Neuronal stem cell (in vitro differentiated cells): ENCODE measurements at regions not wholly inside any gene's neighbourhood (a gene's known extent, or its start where the extent isn't known, plus 50 kb on each side); places are given as distances from the start of the nearest gene placed in this dataset.

Experiments
- DNase-seq: peaks from one replicate; pipeline ENCODE4 v3.0.0-alpha.2; 2013; ENCODE audit warnings: low spot score
- H2AFZ ChIP-seq: one replicate; pipeline ENCODE4 v1.6.1; 2013; ENCODE audit warnings: mild to moderate bottlenecking, low read length, inconsistent platforms
- H2AK5ac ChIP-seq: 2 replicates; pipeline ENCODE4 v1.6.1; 2013; ENCODE audit warnings: low read depth, mild to moderate bottlenecking, inconsistent platforms, low read length, moderate library complexity, mixed read lengths
- H2BK120ac ChIP-seq: 2 replicates; pipeline ENCODE4 v1.6.1; 2013; ENCODE audit warnings: low read depth, mild to moderate bottlenecking, inconsistent platforms, low read length, moderate library complexity, mixed read lengths
- H2BK12ac ChIP-seq: one replicate; pipeline ENCODE4 v1.6.1; 2013; ENCODE audit warnings: low read length, inconsistent platforms
- H2BK15ac ChIP-seq: 2 replicates; pipeline ENCODE4 v1.6.1; 2013; ENCODE audit warnings: mild to moderate bottlenecking, low read length, inconsistent platforms, mixed read lengths
- H2BK5ac ChIP-seq: one replicate; pipeline ENCODE4 v1.6.1; 2013; ENCODE audit warnings: inconsistent platforms, mild to moderate bottlenecking, low read length, moderate library complexity
- H3K14ac ChIP-seq: one replicate; pipeline ENCODE4 v1.6.1; 2013; ENCODE audit warnings: low read length, inconsistent platforms
- H3K18ac ChIP-seq: 2 replicates; pipeline ENCODE4 v1.6.1; 2013; ENCODE audit warnings: low read length, inconsistent platforms
- H3K23ac ChIP-seq: 2 replicates; pipeline ENCODE4 v1.6.1; 2013; ENCODE audit warnings: low read depth, mild to moderate bottlenecking, mixed read lengths, low read length, inconsistent platforms; ENCODE audit not compliant: poor library complexity
- H3K27ac ChIP-seq: replicated peaks from 3 replicates; pipeline ENCODE4 v1.5.1; 2013; ENCODE audit warnings: low read length, inconsistent platforms
- H3K27me3 ChIP-seq, 3 experiments: 2 replicates each; pipeline ENCODE4 v1.6.1; 2013; ENCODE audit warnings: low read length in 3 of 3, mild to moderate bottlenecking in 2 of 3, inconsistent platforms in 1 of 3, low read depth in 1 of 3, mixed read lengths in 1 of 3, moderate library complexity in 1 of 3; ENCODE audit not compliant: control insufficient read depth in 3 of 3, insufficient read depth in 3 of 3
- H3K36me3 ChIP-seq, 2 donors: replicated peaks in 1 of 2; 2 replicates each; pipeline ENCODE4 v1.6.1; 2013; ENCODE audit warnings: low read length in 2 of 2; ENCODE audit not compliant: control insufficient read depth in 2 of 2, insufficient read depth in 2 of 2
- H3K4ac ChIP-seq: 2 replicates; pipeline ENCODE4 v1.6.1; 2013; ENCODE audit warnings: inconsistent platforms, mild to moderate bottlenecking, low read length, moderate library complexity
- H3K4me1 ChIP-seq, 2 donors: 1 replicate in 1 of 2; 2 replicates in 1 of 2; pipeline ENCODE4 v1.6.1; 2013; ENCODE audit warnings: low read length in 2 of 2, low read depth in 1 of 2; ENCODE audit not compliant: control insufficient read depth in 2 of 2, insufficient read depth in 1 of 2
- H3K4me2 ChIP-seq: one replicate; pipeline ENCODE4 v1.6.1; 2013; ENCODE audit warnings: mild to moderate bottlenecking, low read length, inconsistent platforms; ENCODE audit not compliant: insufficient read depth, poor library complexity, severe bottlenecking
- H3K4me3 ChIP-seq, 2 donors: 2 replicates each; pipeline ENCODE4 v1.5.1; 2013; ENCODE audit warnings: low read length in 2 of 2, mild to moderate bottlenecking in 2 of 2, inconsistent platforms in 1 of 2, moderate library complexity in 1 of 2
- H3K79me1 ChIP-seq: one replicate; pipeline ENCODE4 v1.6.1; 2013; ENCODE audit warnings: low read depth, mild to moderate bottlenecking, inconsistent platforms, low read length, moderate library complexity
- H3K9ac ChIP-seq: one replicate; pipeline ENCODE4 v1.6.1; 2013; ENCODE audit warnings: mild to moderate bottlenecking, low read depth, low read length, inconsistent platforms; ENCODE audit not compliant: poor library complexity
- H3K9me3 ChIP-seq, 2 donors: replicated peaks in 1 of 2; 2 replicates each; pipeline versions ENCODE3 to v1.6.1; 2013; ENCODE audit warnings: low read length in 2 of 2, mild to moderate bottlenecking in 2 of 2, inconsistent platforms in 1 of 2, low read depth in 1 of 2, mixed read lengths in 1 of 2, moderate library complexity in 1 of 2; ENCODE audit not compliant: control insufficient read depth in 2 of 2, insufficient read depth in 1 of 2
- H4K8ac ChIP-seq: one replicate; pipeline ENCODE4 v1.6.1; 2013; ENCODE audit warnings: low read depth, mild to moderate bottlenecking, inconsistent platforms, low read length, moderate library complexity
- H4K91ac ChIP-seq: one replicate; pipeline ENCODE4 v1.6.1; 2013; ENCODE audit warnings: low read length, low read depth, mild to moderate bottlenecking, inconsistent platforms; ENCODE audit not compliant: poor library complexity
- WGBS, 2 donors: extraction: QIAGEN DNeasy Blood & Tissue Kit; methylation state at CpG; one replicate each; pipeline ENCODE4 v1.1.7; 2013; ENCODE audit warnings: missing lambda C conversion rate in 2 of 2, mixed read lengths in 1 of 2; ENCODE audit not compliant: insufficient read length in 2 of 2, insufficient replicate concordance in 1 of 2; ENCODE audit errors: extremely low coverage in 2 of 2; 5-methylcytosine and 5-hydroxymethylcytosine counted together

DNA sequence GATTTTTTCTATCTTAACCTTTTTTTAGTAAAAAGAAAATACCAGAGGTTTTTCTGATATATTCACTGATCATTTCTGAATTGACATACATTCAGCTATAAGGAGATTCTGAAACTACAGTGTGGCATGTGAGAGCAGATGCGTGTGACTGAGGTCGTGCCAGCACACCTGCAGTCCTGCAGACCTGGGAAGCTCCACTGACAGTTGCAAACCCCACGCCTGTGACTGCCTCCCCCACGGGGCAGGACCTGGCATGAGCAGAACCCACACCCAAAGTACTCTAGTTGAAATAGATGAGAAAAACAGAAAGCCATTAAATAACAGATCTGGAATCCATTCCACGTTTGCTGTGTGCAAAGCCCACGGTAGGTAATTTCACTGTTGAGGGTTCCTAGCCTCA is 80.7 kb downstream of the TEX29 start:
- H3K36me3 ChIP-seq: no peaks in the 10 kb centered on the region
- no peak for DNase-seq
- H3K27me3 ChIP-seq: peaks cover 0 to 21% (median 0%) of the 10 kb centered on the region in 3 experiments
- H3K9ac ChIP-seq: no peak overlapping the region
- H3K27ac ChIP-seq: no peak overlapping the region
- H2BK5ac ChIP-seq: no peak overlapping the region
- H2AK5ac ChIP-seq: no peak overlapping the region
- no peak overlapping the region for H3K4me3 ChIP-seq
- no peaks in the 10 kb centered on the region for H3K4me1 ChIP-seq
- no peak overlapping the region for H3K23ac ChIP-seq
- no peak overlapping the region for H3K14ac ChIP-seq
- WGBS, 2 donors: no CpG with 5 or more reads among the region's 6 CpGs
- H2AFZ ChIP-seq: no peak overlapping the region
- no peak overlapping the region for H2BK15ac ChIP-seq
- H2BK12ac ChIP-seq: no peak overlapping the region
- no peak overlapping the region for H3K4me2 ChIP-seq
- H4K8ac ChIP-seq: no peak overlapping the region
- no peak overlapping the region for H3K4ac ChIP-seq
- no peak overlapping the region for H3K18ac ChIP-seq
- H2BK120ac ChIP-seq: no peak overlapping the region
- no peaks in the 10 kb centered on the region for H3K9me3 ChIP-seq
- H3K79me1 ChIP-seq: no peaks in the 10 kb centered on the region
- H4K91ac ChIP-seq: no peak overlapping the region

DNA sequence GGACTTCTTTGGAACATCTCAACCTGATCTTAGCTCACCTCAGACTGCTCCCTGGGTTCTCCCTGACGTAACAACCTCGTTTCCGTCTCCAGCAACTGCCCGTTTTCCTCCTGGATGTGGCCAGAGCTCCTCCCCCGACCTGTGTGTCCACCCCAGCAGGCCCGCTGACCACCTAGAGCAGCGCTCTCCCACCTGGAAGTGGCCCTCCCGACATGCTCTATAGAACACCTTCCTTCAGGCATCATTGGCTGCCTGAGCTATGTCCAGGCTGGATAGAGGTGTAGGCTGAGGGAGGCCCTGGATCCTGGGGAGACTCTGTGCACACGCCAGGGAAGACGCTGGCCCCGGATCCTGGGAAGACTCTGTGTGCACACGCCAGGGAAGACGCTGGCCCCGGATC is 81.3 kb downstream of the TEX29 start:
- Histone ChIP-seq H2AFZ (no peak overlapping the region), H2BK5ac (no peak overlapping the region), H3K4me2 (no peak overlapping the region), H3K9me3 (no peaks in the 10 kb centered on the region), H3K79me1 (no peaks in the 10 kb centered on the region), H4K91ac (no peak overlapping the region), H3K36me3 (no peaks in the 10 kb centered on the region), H3K14ac (peak overlapping the region; percentile 21), H2AK5ac (no peak overlapping the region), H2BK12ac (no peak overlapping the region), H3K23ac (no peak overlapping the region), H3K27me3 (peaks cover 0 to 25% (median 0%) of the 10 kb centered on the region in 3 experiments), H3K4me3 (no peak overlapping the region), H2BK120ac (no peak overlapping the region), H3K18ac (no peak overlapping the region), H3K9ac (no peak overlapping the region), H2BK15ac (no peak overlapping the region), H3K4ac (no peak overlapping the region), H4K8ac (no peak overlapping the region), H3K27ac (no peak overlapping the region), H3K4me1 (no peaks in the 10 kb centered on the region)
- DNase-seq: no peak
- WGBS, 2 donors: no CpG with 5 or more reads among the region's 14 CpGs

DNA sequence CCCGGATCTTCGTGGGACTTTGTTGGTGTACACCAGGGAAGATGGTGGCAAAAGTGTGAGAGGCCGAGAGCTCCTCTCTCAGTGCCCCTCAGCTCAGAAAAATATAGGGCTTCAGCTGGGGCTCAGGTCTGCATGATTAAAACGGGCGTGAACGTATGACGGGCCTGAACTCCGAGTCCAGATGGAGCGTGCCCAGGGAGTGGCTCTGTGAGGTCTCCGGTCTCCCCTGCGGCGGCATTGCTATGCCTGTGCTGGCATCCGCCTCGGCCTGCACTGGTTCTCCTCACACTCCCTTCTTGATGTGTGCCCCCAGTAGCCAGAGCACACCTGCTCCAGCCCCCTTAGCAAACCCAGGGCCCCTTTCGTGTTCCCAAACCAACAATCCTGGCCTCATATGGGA is 82.0 kb downstream of the TEX29 start:
- no peak overlapping the region for H4K8ac ChIP-seq
- no peak for DNase-seq
- H3K9me3 ChIP-seq: no peaks in the 10 kb centered on the region
- H3K27ac ChIP-seq: no peak overlapping the region
- no peak overlapping the region for H3K14ac ChIP-seq
- no peaks in the 10 kb centered on the region for H3K36me3 ChIP-seq
- no peak overlapping the region for H2BK5ac ChIP-seq
- H3K4ac ChIP-seq: no peak overlapping the region
- H3K18ac ChIP-seq: no peak overlapping the region
- H2AFZ ChIP-seq: no peak overlapping the region
- H2BK12ac ChIP-seq: no peak overlapping the region
- H3K4me3 ChIP-seq: no peak overlapping the region
- no peak overlapping the region for H2BK120ac ChIP-seq
- no peak overlapping the region for H3K9ac ChIP-seq
- H3K27me3 ChIP-seq: peaks cover 0 to 25% (median 0%) of the 10 kb centered on the region in 3 experiments
- H2BK15ac ChIP-seq: no peak overlapping the region
- H3K79me1 ChIP-seq: no peaks in the 10 kb centered on the region
- H4K91ac ChIP-seq: no peak overlapping the region
- H2AK5ac ChIP-seq: no peak overlapping the region
- H3K4me2 ChIP-seq: no peak overlapping the region
- WGBS, 2 donors: no CpG with 5 or more reads among the region's 15 CpGs
- H3K4me1 ChIP-seq: no peaks in the 10 kb centered on the region
- H3K23ac ChIP-seq: no peak overlapping the region

DNA sequence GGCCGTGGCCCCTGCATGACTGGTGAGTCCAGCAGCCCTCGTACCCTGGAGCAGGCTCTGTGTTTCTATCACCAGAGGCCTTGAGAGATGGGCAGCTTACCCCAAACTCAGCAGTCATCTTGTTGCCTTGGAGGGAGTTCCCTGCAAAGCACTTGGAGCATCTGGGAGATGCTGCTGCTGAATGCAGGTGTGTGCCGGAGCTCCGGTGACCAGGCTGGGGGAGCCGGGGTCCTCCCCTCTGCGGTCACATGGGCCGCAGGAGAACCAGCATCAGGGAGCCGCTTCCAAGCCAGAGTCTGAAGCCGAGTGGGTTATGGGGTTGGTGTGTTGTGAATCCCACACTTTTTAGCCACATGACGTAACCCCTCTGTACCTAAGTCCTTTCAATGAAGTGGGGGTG is 82.8 kb downstream of the TEX29 start:
- Histone ChIP-seq H3K27me3 (peaks cover 0 to 25% (median 0%) of the 10 kb centered on the region in 3 experiments), H4K91ac (no peak overlapping the region)

More for the DNA sequence above, 82.8 kb downstream of the TEX29 start:
- Histone ChIP-seq H3K18ac (no peak overlapping the region), H2AFZ (no peak overlapping the region), H3K14ac (no peak overlapping the region), H3K36me3 (no peaks in the 10 kb centered on the region), H3K27ac (no peak overlapping the region), H3K4me2 (no peak overlapping the region), H4K8ac (no peak overlapping the region), H2BK120ac (no peak overlapping the region), H2BK5ac (no peak overlapping the region), H3K79me1 (no peaks in the 10 kb centered on the region), H3K23ac (no peak overlapping the region), H3K9ac (no peak overlapping the region), H2AK5ac (no peak overlapping the region), H2BK15ac (no peak overlapping the region), H2BK12ac (no peak overlapping the region), H3K4me1 (no peaks in the 10 kb centered on the region), H3K4ac (no peak overlapping the region), H3K9me3 (no peaks in the 10 kb centered on the region), H3K4me3 (no peak overlapping the region)
- DNase-seq: no peak
- WGBS, 2 donors: no CpG with 5 or more reads among the region's 10 CpGs
